ENCODE measurements at regions not wholly inside any gene's neighbourhood (a gene's known extent, or its start where the extent isn't known, plus 50 kb on each side); places are given as distances from the start of the nearest gene placed in this dataset.
"Not testable (repeated sequence)": the region's sequence is repeated elsewhere in the genome, so short reads cannot be mapped to it uniquely, and the experiment has no call there.

GRCh38 chr5:18240971-18241370, 606.7 kb downstream of the TAF11L14 start:
- no peak for DNase-seq (ENCODE audit: low read depth)

- no peak for DNase-seq (ENCODE audit: low read depth)
Measured at GRCh38 chr5:18243846-18244245, 609.6 kb downstream of the TAF11L14 start.

- DNase-seq (ENCODE audit: low read depth), result no peak
Measured at GRCh38 chr5:18244309-18244708, 610.0 kb downstream of the TAF11L14 start.

- no peak for DNase-seq (ENCODE audit: low read depth)
Measured at GRCh38 chr5:18252559-18252958, 618.3 kb downstream of the TAF11L14 start.

- DNase-seq (ENCODE audit: low read depth), result no peak
Measured at GRCh38 chr5:18264126-18264882, 630.0 kb downstream of the TAF11L14 start.

GRCh38 chr5:18270635-18271338, 636.5 kb downstream of the TAF11L14 start:
- no peak for DNase-seq (ENCODE audit: low read depth)

GRCh38 chr5:18276939-18277338, 642.7 kb downstream of the TAF11L14 start:
- DNase-seq (ENCODE audit: low read depth), result no peak

GRCh38 chr5:18281947-18282581, 647.8 kb downstream of the TAF11L14 start:
- DNase-seq (ENCODE audit: low read depth), result no peak

GRCh38 chr5:18285257-18285656, 651.0 kb downstream of the TAF11L14 start:
- no peak for DNase-seq (ENCODE audit: low read depth)

GRCh38 chr5:18292146-18292545, 657.9 kb downstream of the TAF11L14 start:
- DNase-seq (ENCODE audit: low read depth), result no peak

GRCh38 chr5:18295696-18296095, 661.4 kb downstream of the TAF11L14 start:
- DNase-seq (ENCODE audit: low read depth), result not testable (repeated sequence)

GRCh38 chr5:18299166-18299565, 664.9 kb downstream of the TAF11L14 start:
- DNase-seq (ENCODE audit: low read depth), result no peak

GRCh38 chr5:18305288-18305924, 671.1 kb downstream of the TAF11L14 start:
- no peak for DNase-seq (ENCODE audit: low read depth)

- DNase-seq (ENCODE audit: low read depth), result no peak
Measured at GRCh38 chr5:18311266-18311665, 677.0 kb downstream of the TAF11L14 start.

GRCh38 chr5:18312016-18312415, 677.8 kb downstream of the TAF11L14 start:
- no peak for DNase-seq (ENCODE audit: low read depth)

- DNase-seq (ENCODE audit: low read depth), result no peak
Measured at GRCh38 chr5:18314192-18314778, 680.0 kb downstream of the TAF11L14 start.

GRCh38 chr5:18321262-18321942, 687.1 kb downstream of the TAF11L14 start:
- no peak for DNase-seq (ENCODE audit: low read depth)

- DNase-seq (ENCODE audit: low read depth), result no peak
Measured at GRCh38 chr5:18323891-18324290, 689.6 kb downstream of the TAF11L14 start.

- no peak for DNase-seq (ENCODE audit: low read depth)
Measured at GRCh38 chr5:18325431-18325830, 691.2 kb downstream of the TAF11L14 start.

GRCh38 chr5:18329328-18329727, 695.1 kb downstream of the TAF11L14 start:
- no peak for DNase-seq (ENCODE audit: low read depth)

- DNase-seq (ENCODE audit: low read depth), result no peak
Measured at GRCh38 chr5:18333841-18334240, 699.6 kb downstream of the TAF11L14 start.

- DNase-seq (ENCODE audit: low read depth), result no peak
Measured at GRCh38 chr5:18334949-18335348, 700.7 kb downstream of the TAF11L14 start.

Measured in GM04503 (cell line).